Inferior parietal cortex (tissue), 1 donor: ENCODE measurements at regions not wholly inside any gene's neighbourhood (a gene's known extent, or its start where the extent isn't known, plus 50 kb on each side); places are given as distances from the start of the nearest gene placed in this dataset.
A peak's percentile ranks its signal among the peaks of the same experiment; 100 is the strongest.

Experiments
- DNase-seq: peaks from one replicate; pipeline ENCODE4 v3.0.0-alpha.2; 2016; ENCODE audit errors: extremely low spot score

DNA sequence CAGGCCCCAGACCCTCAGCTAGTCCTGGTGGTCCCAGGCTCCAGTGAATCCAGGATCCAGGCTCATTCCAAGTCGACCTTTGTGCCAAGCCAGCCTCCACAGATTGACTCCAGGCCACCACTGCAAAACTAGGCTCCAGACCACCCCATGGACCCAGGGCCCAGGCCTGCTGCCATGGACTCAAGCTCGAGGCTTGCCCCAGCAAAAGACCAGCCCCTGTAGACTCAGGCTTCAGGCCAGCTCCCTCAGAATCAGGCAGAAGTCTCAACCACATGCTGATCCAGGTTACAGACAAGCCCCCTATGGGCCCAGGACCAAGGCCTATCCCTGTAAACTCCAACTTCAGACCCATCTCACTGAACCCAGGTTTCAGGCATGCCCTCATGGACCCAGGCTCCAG lies 692.4 kb downstream of the PCDH19 start:
- no peak for DNase-seq

GRCh38 chrX:99705701-99706100 lies 704.4 kb downstream of the PCDH19 start:
- no peak for DNase-seq

- no peak for DNase-seq
These were observed 706.6 kb downstream of the PCDH19 start for GRCh38 chrX:99703473-99703872.

DNA sequence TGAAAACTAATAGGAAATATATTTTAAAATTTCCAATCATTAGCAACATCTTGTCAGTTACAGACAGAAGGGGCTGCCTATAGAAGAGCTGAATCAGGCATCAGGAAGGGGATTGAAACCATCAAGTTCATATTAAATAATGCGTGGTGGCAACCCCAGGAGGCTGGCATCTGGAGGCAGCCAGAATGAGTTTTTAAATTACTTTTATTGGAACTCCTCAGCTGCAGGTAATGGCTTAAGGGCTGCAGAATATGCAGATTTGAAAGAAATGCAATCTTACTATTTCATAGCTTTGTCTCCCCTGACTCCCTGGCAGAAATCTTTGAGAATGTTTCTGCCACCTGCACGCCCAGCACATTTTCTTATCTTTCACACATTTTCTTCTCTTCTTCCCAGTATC lies 711.6 kb downstream of the PCDH19 start:
- DNase-seq, result no peak

DNA sequence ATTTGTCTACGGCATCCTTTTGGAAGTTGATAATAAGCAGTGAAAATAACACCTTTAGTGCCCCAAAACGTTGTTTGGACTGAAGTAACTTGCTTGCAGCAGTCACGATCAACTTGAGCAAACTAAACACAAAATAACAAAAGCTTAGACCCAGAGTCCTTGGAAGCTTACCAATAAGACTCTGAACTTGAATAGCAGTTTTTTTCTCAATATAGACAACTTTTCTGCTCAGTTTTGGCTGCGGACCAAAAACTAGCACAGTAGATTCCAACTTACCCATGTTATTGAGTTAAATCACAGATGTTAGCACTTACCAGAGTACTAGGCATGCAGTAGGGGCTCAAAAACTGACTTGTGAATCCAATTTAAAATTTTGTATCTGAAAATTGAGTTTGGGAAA lies 746.9 kb downstream of the PCDH19 start:
- DNase-seq, result no peak

GRCh38 chrX:99654188-99654587 lies 755.9 kb downstream of the PCDH19 start:
- no peak for DNase-seq

GRCh38 chrX:99653352-99653751 lies 756.7 kb downstream of the PCDH19 start:
- no peak for DNase-seq

DNA sequence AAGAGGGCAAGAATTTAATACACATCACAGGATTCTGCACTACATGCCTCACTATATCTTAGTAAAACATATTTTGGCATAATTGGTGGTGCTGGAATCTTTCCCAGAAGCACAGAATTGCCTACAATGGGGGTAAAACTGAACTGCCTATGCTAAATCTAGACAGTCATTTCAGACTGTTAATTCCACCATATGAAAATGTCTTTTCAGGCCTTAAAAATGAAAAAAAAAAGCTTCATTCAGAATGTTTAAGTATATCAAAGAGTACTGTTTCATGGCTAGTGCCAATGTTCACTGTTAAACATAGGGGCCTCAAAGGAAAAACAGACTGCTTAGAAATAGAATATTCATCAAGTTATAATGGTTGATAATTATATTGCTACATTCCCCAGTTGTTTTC lies 797.0 kb downstream of the PCDH19 start:
- no peak for DNase-seq

DNA sequence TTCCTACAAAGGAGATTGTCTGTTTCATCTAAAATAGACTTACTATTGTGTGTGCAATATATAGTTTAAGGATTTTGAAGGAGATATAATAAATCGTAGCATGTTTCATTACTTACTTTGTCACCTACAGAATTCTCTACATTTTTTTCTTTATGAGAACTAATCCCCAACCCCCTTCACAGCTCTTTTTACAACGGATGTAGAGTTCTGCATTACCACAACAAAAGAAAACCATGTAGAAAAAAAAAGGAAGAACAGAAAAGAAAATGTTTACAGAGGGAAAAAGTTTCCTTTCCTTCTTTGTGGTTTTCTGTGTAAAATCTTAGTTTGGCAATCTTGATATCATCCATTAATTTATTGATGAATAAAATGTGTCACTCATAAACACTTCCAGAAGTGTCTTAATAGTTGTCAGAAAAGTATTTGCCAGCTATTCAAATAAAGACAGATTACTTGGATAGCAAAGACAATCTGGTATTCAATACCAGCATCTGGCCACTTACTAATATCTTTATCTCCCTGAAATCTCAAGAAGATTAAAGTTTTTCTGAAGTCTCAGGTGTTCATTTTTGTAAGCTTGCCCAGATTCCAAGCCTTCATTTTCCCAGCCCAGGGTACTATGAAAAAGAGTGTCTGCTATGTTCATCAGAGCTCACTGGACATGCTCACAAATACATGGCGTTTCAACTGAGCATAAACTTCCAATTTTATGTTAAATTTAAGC lies 806.8 kb downstream of the PCDH19 start:
- DNase-seq, result no peak

- no peak for DNase-seq
These were observed 808.0 kb downstream of the PCDH19 start for GRCh38 chrX:99602107-99602506.

DNA sequence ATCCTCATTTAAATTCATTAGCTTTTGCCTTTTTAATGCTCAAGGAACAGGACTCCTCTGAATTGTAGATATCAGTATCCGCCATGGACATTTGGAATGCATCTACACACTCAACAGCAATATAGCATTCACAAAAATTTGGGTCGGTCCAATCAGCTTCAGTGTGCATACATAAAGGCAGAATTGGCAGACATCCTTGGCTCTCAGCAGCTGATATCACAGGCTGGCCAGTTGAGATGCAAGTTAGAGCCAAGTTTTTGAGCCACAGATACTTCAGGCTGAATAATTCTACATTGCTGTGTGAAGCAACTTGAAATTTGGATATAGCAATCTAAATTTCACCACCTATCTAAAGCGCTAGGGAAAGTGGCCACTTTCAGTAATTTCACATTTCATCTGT lies 821.1 kb downstream of the PCDH19 start:
- peak; percentile 2 for DNase-seq

GRCh38 chrX:99572711-99573110 lies 837.4 kb downstream of the PCDH19 start:
- no peak for DNase-seq

DNA sequence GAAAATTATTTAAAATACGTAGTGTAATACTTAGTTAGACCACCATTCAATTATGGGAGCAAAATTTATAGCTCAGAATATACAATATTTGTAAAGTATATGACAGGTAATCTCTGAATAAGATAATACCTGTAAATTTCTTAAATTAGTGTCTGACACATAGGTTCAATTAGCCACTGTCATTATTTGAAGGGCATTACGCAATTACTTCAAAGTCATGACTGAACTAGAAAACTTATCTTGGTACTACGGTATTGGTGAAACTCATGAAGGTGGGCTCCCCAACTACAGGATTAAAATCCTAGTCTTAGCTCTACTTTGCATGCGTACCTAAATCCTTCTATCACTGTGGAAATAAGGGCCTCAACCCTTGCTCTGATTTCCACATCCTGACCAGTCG lies 860.7 kb downstream of the PCDH19 start:
- no peak for DNase-seq

GRCh38 chrX:99522450-99522849 lies 887.6 kb downstream of the PCDH19 start:
- DNase-seq, result no peak

- DNase-seq, result no peak
These were observed 902.3 kb downstream of the PCDH19 start for GRCh38 chrX:99507768-99508167.

- no peak for DNase-seq
These were observed 914.6 kb downstream of the PCDH19 start for GRCh38 chrX:99495453-99495852.

DNA sequence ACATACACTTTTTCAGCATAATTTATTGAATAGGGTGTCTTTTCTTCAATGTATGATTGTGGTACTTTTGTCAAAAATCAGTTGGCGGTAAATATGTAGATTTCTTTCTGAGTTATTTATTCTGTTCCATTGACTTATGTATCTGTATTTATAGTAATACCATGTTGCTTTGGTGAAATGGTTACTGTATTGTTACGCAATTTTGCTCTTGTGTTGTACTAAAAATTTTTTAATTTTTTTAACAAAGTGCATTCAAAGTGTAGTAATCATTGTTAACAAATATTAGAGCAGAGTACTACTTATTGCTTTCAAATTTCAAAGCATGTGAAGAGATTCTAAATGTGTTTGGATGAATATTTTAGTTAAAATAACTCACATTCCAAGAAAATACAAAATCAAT lies 915.4 kb downstream of the PCDH19 start:
- no peak for DNase-seq

GRCh38 chrX:99480728-99481127 lies 929.3 kb downstream of the PCDH19 start:
- DNase-seq, result no peak

DNA sequence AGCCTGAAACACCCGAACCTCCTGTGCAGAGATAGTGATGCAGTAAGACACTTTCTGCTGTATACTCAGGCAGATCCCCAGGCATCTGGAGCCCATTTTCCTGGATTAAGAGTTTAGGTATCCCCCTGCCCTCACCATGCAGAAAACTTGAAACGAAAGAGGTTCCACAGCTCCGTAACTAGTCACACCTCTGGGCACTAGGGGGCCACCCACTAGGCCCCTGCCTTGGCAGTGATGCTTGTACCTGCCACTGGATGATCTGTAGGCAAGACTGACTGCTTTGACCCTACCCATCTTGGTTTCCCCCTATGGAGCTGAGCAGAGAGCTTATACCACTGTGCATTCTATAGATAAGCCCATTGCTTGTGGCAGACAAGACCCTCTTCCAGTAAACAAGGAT lies 940.6 kb downstream of the PCDH19 start:
- DNase-seq, result no peak

GRCh38 chrX:99468993-99469392 lies 941.1 kb downstream of the PCDH19 start:
- no peak for DNase-seq

GRCh38 chrX:99461223-99461622 lies 948.9 kb downstream of the PCDH19 start:
- no peak for DNase-seq

GRCh38 chrX:99445336-99445735 lies 964.7 kb downstream of the PCDH19 start:
- peak; percentile 1 for DNase-seq

DNA sequence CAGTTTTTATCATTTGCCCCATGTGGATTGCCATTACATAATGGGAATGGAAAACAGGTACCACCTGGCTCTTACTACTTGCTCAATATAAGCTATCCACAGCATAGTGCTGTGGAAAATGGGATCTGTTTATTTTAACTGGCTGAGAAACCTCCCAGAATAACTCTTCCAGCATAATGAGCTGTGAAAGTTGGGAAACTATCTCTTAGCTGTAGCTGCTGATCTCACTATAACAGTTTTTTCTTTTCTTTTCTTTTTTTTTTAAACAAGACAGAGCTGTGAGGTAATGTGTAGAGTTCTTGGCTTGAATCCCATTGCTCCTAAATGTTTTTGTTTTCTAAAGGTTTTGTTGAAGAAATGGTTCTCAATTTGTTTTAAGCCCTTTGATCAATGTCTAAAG lies 988.3 kb downstream of the PCDH19 start:
- no peak for DNase-seq

GRCh38 chrX:99415470-99415869 lies 994.6 kb downstream of the PCDH19 start:
- DNase-seq, result no peak
